Skeletal muscle satellite cell (primary cell): ENCODE measurements at regions not wholly inside any gene's neighbourhood (a gene's known extent, or its start where the extent isn't known, plus 50 kb on each side); places are given as distances from the start of the nearest gene placed in this dataset.
"Not testable (repeated sequence)": the region's sequence is repeated elsewhere in the genome, so short reads cannot be mapped to it uniquely, and the experiment has no call there.

Experiments
- H3K27me3 ChIP-seq: 2 replicates; pipeline ENCODE4 v1.7.0; 2013; ENCODE audit warnings: low read length; ENCODE audit not compliant: control insufficient read depth, insufficient read depth
- H3K36me3 ChIP-seq: 2 replicates; pipeline ENCODE4 v1.7.0; 2013; ENCODE audit warnings: mild to moderate bottlenecking, control low read depth, low read length; ENCODE audit not compliant: insufficient read depth
- H3K4me1 ChIP-seq: 2 replicates; pipeline ENCODE4 v1.7.0; 2013; ENCODE audit warnings: low read length; ENCODE audit not compliant: control insufficient read depth, insufficient read depth
- H3K4me2 ChIP-seq: 2 replicates; pipeline ENCODE4 v1.7.0; 2013; ENCODE audit warnings: mild to moderate bottlenecking, low read length
- H3K4me3 ChIP-seq: 2 replicates; pipeline ENCODE4 v1.7.0; 2013; ENCODE audit warnings: low read length
- H3K9ac ChIP-seq: 2 replicates; pipeline ENCODE4 v1.7.0; 2013; ENCODE audit warnings: mild to moderate bottlenecking, low read depth, low read length, moderate library complexity
- H3K9me3 ChIP-seq: replicated peaks from 2 replicates; pipeline ENCODE4 v1.7.0; 2013; ENCODE audit warnings: mild to moderate bottlenecking, control low read depth, low read length

GRCh38 chrX:1140236-1140681 is 72.2 kb downstream of the CRLF2 start:
- no peak overlapping the region for H3K9ac ChIP-seq
- no peaks in the 10 kb centered on the region for H3K27me3 ChIP-seq
- no peak overlapping the region for H3K4me3 ChIP-seq
- no peaks in the 10 kb centered on the region for H3K36me3 ChIP-seq
- peaks cover 10% of the 10 kb centered on the region for H3K9me3 ChIP-seq
- no peaks in the 10 kb centered on the region for H3K4me1 ChIP-seq
- no peak overlapping the region for H3K4me2 ChIP-seq

DNA sequence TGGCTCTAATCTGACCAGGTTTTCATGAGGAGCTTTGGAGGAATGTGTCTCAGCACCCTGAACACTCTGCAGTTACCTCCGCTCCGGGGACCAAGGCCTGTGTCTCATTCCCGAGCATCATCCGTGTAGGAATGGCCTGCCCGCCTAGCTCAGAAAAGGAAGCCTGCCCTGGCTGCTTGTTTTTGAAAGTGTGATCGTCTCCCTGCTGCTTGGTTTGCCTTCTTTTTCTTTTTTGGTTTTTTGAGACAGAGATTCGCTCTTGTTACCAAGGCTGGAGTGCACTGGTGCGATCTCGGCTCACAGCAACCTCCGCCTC is 73.3 kb downstream of the CRLF2 start:
- Histone ChIP-seq H3K9me3 (peaks cover 10% of the 10 kb centered on the region), H3K9ac (no peak overlapping the region), H3K36me3 (no peaks in the 10 kb centered on the region), H3K4me2 (no peak overlapping the region), H3K27me3 (no peaks in the 10 kb centered on the region), H3K4me3 (no peak overlapping the region), H3K4me1 (no peaks in the 10 kb centered on the region)

DNA sequence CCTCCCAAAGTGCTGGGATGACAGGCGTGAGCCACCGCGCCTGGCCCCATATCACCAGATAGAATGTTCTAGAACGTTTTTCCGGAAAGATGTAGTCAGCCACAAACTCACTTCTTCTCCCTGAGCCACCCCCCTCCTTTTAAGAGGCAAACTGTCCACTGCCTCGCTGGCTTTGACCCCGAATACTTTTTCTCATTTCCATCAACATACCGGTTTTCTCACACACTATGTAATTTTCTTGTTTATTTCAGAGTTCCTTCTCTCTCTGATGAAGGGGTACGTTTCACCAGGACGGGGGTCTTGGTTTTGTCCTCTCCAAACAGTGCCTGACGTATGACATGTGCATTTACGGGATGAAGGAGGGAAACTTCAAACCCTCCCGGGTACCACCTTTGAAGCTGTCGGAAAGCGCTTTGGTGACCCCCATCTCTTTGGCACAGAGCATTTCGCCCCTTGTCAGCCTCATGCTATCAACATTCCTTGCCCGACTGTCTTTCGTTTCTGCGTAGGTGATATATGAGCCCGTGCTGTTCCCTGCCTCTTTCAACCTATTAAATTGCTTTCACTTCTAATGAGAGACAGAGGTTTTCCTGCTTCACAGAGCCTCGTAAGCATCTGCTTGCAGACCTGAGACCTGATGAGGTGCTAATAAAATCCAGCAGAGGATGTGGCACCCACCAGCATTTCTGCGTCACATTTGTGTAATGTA is 73.8 kb downstream of the CRLF2 start:
- Histone ChIP-seq H3K4me2 (no peak overlapping the region), H3K4me1 (no peaks in the 10 kb centered on the region), H3K9me3 (peaks cover 10% of the 10 kb centered on the region)

DNA sequence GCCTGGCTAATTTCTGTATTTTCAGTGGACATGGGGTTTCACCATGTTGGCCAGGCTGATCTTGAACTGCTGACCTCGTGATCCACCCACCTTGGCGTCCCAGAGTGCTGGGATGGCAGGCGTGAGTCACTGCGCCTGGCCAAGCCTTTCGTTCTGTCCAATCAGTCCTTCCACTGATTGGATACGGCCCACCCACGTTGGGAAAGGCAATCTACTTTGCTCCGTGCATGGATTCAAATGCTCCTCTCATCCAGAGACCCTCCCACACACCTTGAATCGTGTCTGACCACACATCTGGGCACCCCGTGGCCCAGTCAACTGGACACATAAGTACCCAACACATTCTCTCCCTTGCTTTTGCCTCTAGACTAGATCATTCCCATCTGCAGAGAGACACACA is 74.9 kb downstream of the CRLF2 start:
- Histone ChIP-seq H3K27me3 (no peaks in the 10 kb centered on the region), H3K36me3 (no peaks in the 10 kb centered on the region), H3K4me1 (no peaks in the 10 kb centered on the region), H3K9me3 (peaks cover 10% of the 10 kb centered on the region), H3K4me2 (no peak overlapping the region), H3K9ac (no peak overlapping the region), H3K4me3 (no peak overlapping the region)

More for the DNA sequence above, 73.8 kb downstream of the CRLF2 start:
- Histone ChIP-seq H3K9ac (no peak overlapping the region), H3K36me3 (no peaks in the 10 kb centered on the region), H3K4me3 (no peak overlapping the region), H3K27me3 (no peaks in the 10 kb centered on the region)

GRCh38 chrX:1136582-1136981 is 75.9 kb downstream of the CRLF2 start:
- not testable (repeated sequence) for H3K27me3 ChIP-seq, H3K4me1 ChIP-seq, H3K36me3 ChIP-seq, H3K4me3 ChIP-seq, H3K4me2 ChIP-seq, H3K9ac ChIP-seq
- peaks cover 10% of the 10 kb centered on the region for H3K9me3 ChIP-seq

- no peaks in the 10 kb centered on the region for H3K27me3 ChIP-seq
- H3K36me3 ChIP-seq, result no peaks in the 10 kb centered on the region
- H3K9me3 ChIP-seq, result peaks cover 11% of the 10 kb centered on the region
- no peaks in the 10 kb centered on the region for H3K4me1 ChIP-seq
- H3K4me2 ChIP-seq, result no peak overlapping the region
- H3K4me3 ChIP-seq, result no peak overlapping the region
- H3K9ac ChIP-seq, result no peak overlapping the region
Measured at GRCh38 chrX:1134976-1135375, 77.5 kb downstream of the CRLF2 start.

DNA sequence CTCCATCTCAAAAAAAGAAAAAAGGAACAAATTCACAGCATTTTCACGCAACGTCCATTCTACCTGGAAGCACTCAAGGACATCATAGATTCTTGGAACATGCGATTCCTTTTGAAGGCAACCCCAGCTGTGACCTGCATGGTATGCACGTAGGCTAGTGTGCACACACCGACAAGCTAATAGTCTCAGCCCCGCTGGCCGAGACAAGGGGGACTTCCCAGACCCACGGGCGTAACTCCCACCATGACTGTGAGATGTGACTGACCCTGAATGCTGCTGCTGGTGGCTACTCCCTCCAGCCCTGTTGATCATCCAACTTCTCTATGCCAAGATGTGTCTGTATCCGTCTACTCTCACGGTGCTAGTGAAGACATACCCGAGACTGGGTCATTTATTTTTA is 78.3 kb downstream of the CRLF2 start:
- no peaks in the 10 kb centered on the region for H3K4me1 ChIP-seq
- no peak overlapping the region for H3K9ac ChIP-seq
- H3K36me3 ChIP-seq, result no peaks in the 10 kb centered on the region
- H3K4me2 ChIP-seq, result no peak overlapping the region
- no peak overlapping the region for H3K4me3 ChIP-seq
- no peaks in the 10 kb centered on the region for H3K27me3 ChIP-seq
- peaks cover 17% of the 10 kb centered on the region for H3K9me3 ChIP-seq

GRCh38 chrX:1126738-1127137 is 85.7 kb downstream of the CRLF2 start:
- Histone ChIP-seq H3K27me3 (no peaks in the 10 kb centered on the region), H3K9me3 (peaks cover 22% of the 10 kb centered on the region), H3K4me1 (no peaks in the 10 kb centered on the region), H3K4me2 (no peak overlapping the region), H3K36me3 (no peaks in the 10 kb centered on the region), H3K9ac (no peak overlapping the region), H3K4me3 (no peak overlapping the region)

DNA sequence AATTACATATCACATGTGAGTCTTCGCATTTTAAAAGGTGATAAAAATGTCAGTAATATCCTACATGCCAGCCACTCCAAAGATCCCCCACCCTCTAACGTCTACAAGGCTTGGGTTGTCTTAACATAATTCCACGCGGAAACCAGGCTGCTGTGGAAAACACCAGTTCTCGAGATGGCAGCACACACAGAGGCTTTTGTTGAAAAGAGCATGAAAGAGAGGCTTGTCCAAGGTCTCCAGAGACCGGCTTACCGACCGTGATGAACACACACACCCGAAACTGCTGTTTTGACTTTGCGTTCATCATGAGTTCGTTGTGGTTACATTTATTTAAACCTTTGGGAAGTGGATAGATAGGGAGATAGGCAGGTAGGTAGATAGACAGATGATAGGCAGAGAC is 87.9 kb downstream of the CRLF2 start:
- H3K27me3 ChIP-seq, result no peaks in the 10 kb centered on the region
- no peak overlapping the region for H3K4me2 ChIP-seq
- no peak overlapping the region for H3K4me3 ChIP-seq
- H3K36me3 ChIP-seq, result no peaks in the 10 kb centered on the region
- no peaks in the 10 kb centered on the region for H3K4me1 ChIP-seq
- H3K9ac ChIP-seq, result no peak overlapping the region
- peaks cover 15% of the 10 kb centered on the region for H3K9me3 ChIP-seq

DNA sequence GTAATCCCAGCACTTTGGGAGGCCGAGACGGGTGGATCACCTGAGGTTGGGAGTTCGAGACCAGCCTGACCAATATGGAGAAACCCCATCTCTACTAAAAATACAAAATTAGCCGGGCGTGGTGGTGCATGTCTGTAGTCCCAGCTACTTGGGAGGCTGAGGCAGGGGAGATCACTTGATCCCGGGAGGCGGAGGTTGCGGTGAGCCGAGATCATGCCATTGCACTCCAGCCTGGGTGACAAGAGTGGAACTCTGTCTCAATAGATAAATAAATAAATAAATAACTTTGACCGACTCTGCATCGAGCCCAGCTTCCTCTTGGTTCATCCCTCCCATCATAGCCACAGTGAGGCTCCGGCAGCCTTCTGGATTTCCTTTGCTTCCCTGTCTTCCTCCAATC is 89.6 kb downstream of the CRLF2 start:
- H3K36me3 ChIP-seq, H3K9ac ChIP-seq, H3K4me3 ChIP-seq, H3K9me3 ChIP-seq, H3K4me2 ChIP-seq, H3K4me1 ChIP-seq, H3K27me3 ChIP-seq: not testable (repeated sequence)

- no peak overlapping the region for H3K9ac ChIP-seq
- H3K27me3 ChIP-seq, result no peaks in the 10 kb centered on the region
- H3K9me3 ChIP-seq, result no peaks in the 10 kb centered on the region
- H3K4me2 ChIP-seq, result no peak overlapping the region
- no peaks in the 10 kb centered on the region for H3K36me3 ChIP-seq
- no peak overlapping the region for H3K4me3 ChIP-seq
- H3K4me1 ChIP-seq, result no peaks in the 10 kb centered on the region
Measured at GRCh38 chrX:1119275-1119674, 93.2 kb downstream of the CRLF2 start.

DNA sequence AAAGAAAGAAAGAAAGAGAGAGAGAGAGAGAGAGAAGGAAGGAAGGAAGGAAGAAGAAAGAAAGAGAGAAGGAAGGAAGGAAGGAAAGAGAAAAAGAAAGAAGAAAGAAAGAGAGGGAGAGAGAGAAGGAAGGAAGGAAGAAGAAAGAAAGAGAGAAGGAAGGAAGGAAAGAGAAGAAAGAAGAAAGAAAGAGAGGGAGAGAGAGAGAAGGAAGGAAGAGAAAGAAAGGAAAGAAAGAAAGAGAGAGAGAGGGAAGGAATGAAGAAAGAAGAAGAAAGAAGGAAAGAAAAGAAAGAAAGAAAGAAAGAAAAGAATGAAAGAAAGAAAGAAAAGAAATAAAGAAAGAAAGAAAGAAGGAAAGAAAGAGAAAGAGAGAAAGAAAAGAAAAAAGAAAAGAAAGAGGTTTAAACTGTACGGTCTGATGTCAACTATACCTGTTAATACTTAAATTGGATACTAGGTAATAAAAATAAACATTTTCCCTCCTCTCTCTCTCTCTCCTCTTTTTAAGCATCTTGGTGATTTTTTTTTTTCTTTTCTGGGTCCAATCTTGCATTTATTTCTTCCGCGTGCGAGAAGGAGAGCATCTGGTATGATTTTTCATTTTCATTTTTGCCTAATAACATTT is 93.8 kb downstream of the CRLF2 start:
- H3K9me3 ChIP-seq, result no peaks in the 10 kb centered on the region
- no peaks in the 10 kb centered on the region for H3K4me1 ChIP-seq
- no peak overlapping the region for H3K9ac ChIP-seq
- no peak overlapping the region for H3K4me3 ChIP-seq
- no peaks in the 10 kb centered on the region for H3K36me3 ChIP-seq
- no peak overlapping the region for H3K4me2 ChIP-seq
- no peaks in the 10 kb centered on the region for H3K27me3 ChIP-seq
